SK-N-MC (cell line): ENCODE measurements at regions not wholly inside any gene's neighbourhood (a gene's known extent, or its start where the extent isn't known, plus 50 kb on each side); places are given as distances from the start of the nearest gene placed in this dataset.
"Not testable (repeated sequence)": the region's sequence is repeated elsewhere in the genome, so short reads cannot be mapped to it uniquely, and the experiment has no call there.

ENCODE experiments used
- EZH2 ChIP-seq: fragments of 200-600 bp; sonication (generic); IDR thresholded peaks from one replicate; pipeline ENCODE4 v1.6.1; 2017; ENCODE audit warnings: antibody characterized with exemption
- FOXP2 ChIP-seq: optimal IDR thresholded peaks from 2 replicates; pipeline ENCODE3; 2011; ENCODE audit warnings: mild to moderate bottlenecking, moderate library complexity; ENCODE audit not compliant: insufficient read depth; ENCODE audit errors: extremely low read length, control extremely low read depth
- POLR2AphosphoS5 ChIP-seq: IDR thresholded peaks from 2 replicates; pipeline ENCODE4 v1.6.1; 2012; ENCODE audit warnings: mild to moderate bottlenecking, low read depth, low read length, borderline replicate concordance

DNA sequence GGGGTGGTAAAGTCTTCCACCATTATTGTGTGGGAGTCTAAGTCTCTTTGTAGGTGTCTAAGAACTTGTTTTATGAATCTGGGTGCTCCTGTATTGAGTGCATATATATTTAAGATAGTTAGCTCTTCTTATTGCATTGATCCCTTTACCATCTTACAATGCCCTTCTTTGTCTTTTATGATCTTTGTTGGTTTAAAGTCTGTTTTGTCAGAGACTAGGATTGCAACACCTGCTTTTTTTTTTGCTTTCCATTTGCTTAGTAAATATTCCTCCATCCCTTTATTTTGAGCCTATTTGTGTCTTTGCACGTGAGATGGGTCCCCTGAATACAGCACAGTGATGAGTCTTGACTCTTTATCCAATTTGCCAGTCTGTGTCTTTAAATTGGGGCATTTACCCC is 301.6 kb downstream of the ZIC1 start:
- not testable (repeated sequence) for TF ChIP-seq EZH2, FOXP2, POLR2AphosphoS5
